Left renal cortex interstitium (tissue), 4 donors: ENCODE measurements at regions not wholly inside any gene's neighbourhood (a gene's known extent, or its start where the extent isn't known, plus 50 kb on each side); places are given as distances from the start of the nearest gene placed in this dataset.

Source experiments
- DNase-seq, 4 donors: peaks; one replicate each; pipeline ENCODE4 v3.0.0-alpha.2; 2013; ENCODE audit warnings: low read depth in 4 of 4, low spot score in 2 of 4, missing footprints in 1 of 4

GRCh38 chr15:35596285-35596684 is 50.3 kb upstream of the DPH6 start:
- DNase-seq = no peak

GRCh38 chr15:35602836-35603235 is 56.9 kb upstream of the DPH6 start:
- DNase-seq = no peak

- DNase-seq = no peak
Measured at GRCh38 chr15:35603301-35603700, 57.3 kb upstream of the DPH6 start.

- DNase-seq = no peak
Measured at GRCh38 chr15:35603856-35604255, 57.9 kb upstream of the DPH6 start.

- DNase-seq = no peak
Measured at GRCh38 chr15:35605764-35606449, 59.9 kb upstream of the DPH6 start.

- DNase-seq = no peak
Measured at GRCh38 chr15:35606450-35606779, 60.5 kb upstream of the DPH6 start.

- DNase-seq = no peak
Measured at GRCh38 chr15:35616498-35617271, 70.7 kb upstream of the DPH6 start.

- DNase-seq = no peak
Measured at GRCh38 chr15:35618260-35619188, 72.6 kb upstream of the DPH6 start.

GRCh38 chr15:35622641-35623340 is 76.8 kb upstream of the DPH6 start:
- DNase-seq = no peak

- no peak for DNase-seq
Measured at GRCh38 chr15:35624881-35625280, 78.9 kb upstream of the DPH6 start.

GRCh38 chr15:35626571-35627318 is 80.8 kb upstream of the DPH6 start:
- no peak for DNase-seq

- DNase-seq = no peak
Measured at GRCh38 chr15:35627696-35628095, 81.7 kb upstream of the DPH6 start.

- no peak for DNase-seq
Measured at GRCh38 chr15:35629766-35630165, 83.8 kb upstream of the DPH6 start.

GRCh38 chr15:35630532-35630931 is 84.6 kb upstream of the DPH6 start:
- DNase-seq = no peak

- no peak for DNase-seq
Measured at GRCh38 chr15:35630985-35631384, 85.0 kb upstream of the DPH6 start.

GRCh38 chr15:35633677-35634076 is 87.7 kb upstream of the DPH6 start:
- DNase-seq = no peak

GRCh38 chr15:35646790-35647189 is 100.8 kb upstream of the DPH6 start:
- DNase-seq = no peak

GRCh38 chr15:35647303-35647702 is 101.3 kb upstream of the DPH6 start:
- no peak for DNase-seq

- no peak for DNase-seq
Measured at GRCh38 chr15:35648941-35649340, 103.0 kb upstream of the DPH6 start.

- no peak for DNase-seq
Measured at GRCh38 chr15:35649575-35649974, 103.6 kb upstream of the DPH6 start.
